HG03280 (cell line): ENCODE measurements at regions not wholly inside any gene's neighbourhood (a gene's known extent, or its start where the extent isn't known, plus 50 kb on each side); places are given as distances from the start of the nearest gene placed in this dataset.
A peak's percentile ranks its signal among the peaks of the same experiment; 100 is the strongest.
"Not testable (repeated sequence)": the region's sequence is repeated elsewhere in the genome, so short reads cannot be mapped to it uniquely, and the experiment has no call there.

Experiments
- ATAC-seq: cut with Tn5 transposase; IDR thresholded peaks from one replicate; pipeline ENCODE4 v1.9.1; 2021; ENCODE audit warnings: mild to moderate bottlenecking, moderate library complexity; ENCODE audit not compliant: unreplicated experiment

DNA sequence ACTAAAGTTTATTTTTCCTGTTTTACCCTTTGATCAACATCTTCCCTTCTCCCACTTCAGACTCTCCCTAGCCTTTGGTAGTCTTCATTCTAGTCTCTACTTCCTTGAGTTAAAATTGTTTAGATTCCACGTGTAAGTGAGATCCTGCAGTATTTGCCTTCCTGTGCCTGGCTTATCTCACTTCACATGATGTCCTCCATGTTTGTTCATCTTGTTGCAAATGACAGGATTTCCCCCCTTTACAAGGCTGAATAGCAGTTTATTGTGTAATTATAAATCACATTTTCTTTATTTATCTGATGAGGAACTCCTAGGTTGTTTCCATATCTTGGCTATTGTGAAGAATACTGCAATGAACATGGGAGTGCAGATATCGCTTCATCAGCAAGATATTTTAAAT, 461.7 kb downstream of the CHSY3 start:
- no peak for ATAC-seq

DNA sequence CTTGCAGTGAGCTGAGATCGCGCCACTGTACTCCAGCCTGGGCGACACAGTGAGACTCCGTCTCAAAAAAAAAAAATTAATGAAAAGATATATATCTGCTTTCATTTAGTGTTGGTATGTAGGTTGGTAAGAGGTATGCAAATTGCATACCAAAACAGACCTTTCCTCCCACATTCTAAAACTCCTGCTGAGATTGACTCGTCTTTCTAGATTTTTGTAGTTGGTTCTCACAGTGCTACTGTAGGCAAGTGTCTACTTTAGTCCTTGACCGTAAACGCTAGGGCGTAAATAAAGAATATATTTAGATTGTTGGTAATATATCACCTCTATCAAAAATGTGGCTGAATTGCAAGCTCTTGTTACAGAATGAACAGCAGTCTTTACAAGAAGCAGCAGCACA, 445.9 kb downstream of the CHSY3 start:
- ATAC-seq = no peak

GRCh38 chr5:130337179-130337888, 433.1 kb downstream of the CHSY3 start:
- no peak for ATAC-seq

- ATAC-seq = no peak
Measured at GRCh38 chr5:130335117-130335516, 430.9 kb downstream of the CHSY3 start.

DNA sequence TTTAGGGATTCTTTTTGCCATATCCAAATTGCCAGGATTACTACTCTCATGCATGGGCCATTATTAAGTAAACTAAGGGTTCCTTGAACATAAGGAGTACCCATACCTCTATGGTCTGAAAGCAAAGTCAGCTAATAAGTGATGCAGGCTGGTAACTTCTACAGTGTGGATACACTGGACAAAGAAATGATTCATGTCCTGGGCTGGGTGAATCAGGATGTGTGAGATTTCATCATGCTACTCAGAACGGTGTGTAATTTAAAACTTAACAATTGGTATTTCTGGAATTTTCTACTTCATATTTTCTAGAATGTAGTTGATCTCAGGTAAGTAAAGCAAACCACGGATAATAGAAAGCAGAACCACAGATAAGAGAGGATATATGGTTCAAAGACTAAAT, 428.8 kb downstream of the CHSY3 start:
- ATAC-seq = no peak

- no peak for ATAC-seq
Measured at GRCh38 chr5:130331332-130331731, 427.1 kb downstream of the CHSY3 start.

- ATAC-seq = peak; percentile 26
Measured at GRCh38 chr5:130324953-130325671, 420.8 kb downstream of the CHSY3 start.

GRCh38 chr5:130323804-130324454, 419.7 kb downstream of the CHSY3 start:
- peak; percentile 100 for ATAC-seq

DNA sequence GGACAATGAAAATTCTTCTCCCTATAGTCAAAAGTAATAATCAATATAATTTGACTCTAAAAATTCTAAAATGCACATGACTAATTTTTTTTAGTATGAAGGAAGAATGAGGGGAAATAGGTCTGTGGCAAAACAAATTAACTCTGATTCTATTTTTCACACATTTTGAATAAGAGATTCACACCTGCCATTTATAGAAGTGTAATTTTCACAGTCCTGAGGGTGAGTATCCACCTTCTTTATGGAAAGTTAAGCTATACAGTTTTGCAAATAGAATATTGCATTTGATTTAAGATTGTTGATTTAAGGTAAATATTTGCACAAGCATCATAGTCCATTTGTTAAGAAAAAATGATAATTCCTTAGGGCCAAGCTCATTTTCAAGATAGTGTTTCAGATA, 417.7 kb downstream of the CHSY3 start:
- no peak for ATAC-seq

DNA sequence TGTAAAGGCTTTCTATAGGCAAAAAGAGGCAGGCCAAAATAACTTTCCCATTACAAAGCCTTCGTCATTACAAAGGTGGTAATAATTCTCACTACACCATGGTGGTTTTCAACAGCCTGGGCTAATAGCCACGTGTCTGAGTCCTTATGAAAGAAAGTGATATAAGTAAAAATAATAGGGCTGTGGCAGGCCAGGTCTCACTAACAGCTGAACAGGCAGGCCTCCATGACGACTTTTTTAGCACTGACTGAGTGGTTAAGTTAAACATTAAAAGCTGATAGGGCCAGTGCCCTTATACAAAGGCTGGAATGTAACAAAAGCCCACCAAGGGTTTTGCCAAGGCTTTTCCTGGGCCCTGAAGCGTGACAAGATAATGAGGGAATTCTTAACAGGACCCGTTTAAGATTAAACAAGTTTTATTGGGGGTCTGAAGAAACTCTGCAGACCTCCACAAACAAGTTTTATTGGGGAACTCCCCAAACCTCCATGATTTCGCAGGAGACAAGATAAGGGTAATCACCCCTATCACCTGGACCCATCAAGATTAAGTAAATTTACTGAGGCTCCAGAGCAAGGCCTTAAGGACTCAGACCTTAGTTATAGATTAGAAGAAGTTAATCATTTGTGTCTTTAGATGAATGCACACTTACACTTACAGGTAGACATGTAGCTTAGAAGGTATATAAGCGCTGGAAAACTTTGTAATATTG, 412.9 kb downstream of the CHSY3 start:
- peak; percentile 59 for ATAC-seq

DNA sequence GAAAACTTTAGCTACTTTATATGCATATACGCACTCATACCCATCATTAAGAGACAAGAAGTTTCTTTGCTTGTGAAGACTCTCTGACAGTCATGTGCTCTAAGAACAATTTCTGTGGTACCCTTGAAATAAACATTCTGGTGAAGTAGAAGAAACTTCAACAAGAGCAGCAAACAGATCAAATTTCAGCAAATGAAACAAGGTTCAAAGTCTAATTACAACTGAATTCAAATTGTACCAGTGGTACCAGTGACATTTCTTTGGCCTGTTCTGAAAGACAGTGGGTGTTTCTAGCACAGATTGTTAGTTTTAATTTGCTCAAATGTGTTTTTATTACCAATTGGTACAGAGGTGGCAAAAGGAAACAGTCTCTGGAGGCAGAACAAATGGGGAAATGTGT, 391.0 kb downstream of the CHSY3 start:
- no peak for ATAC-seq

DNA sequence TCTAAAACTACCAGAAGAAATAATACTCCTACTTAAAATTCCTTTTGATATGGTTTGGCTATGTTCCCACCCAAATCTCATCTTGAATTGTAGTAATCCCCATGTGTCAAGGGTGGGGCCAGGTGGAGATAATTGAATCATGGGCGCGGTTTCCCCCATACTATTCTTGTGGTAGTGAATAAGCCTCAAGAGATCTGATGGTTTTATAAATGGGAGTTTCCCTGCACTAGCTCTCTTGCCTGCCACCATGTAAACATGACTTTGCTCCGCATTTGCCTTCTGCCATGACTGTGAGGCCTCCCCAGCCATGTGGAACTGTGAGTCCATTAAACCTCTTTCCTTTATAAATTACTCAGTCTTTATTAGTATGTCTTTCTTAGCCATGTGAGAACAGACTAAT, 390.5 kb downstream of the CHSY3 start:
- ATAC-seq = not testable (repeated sequence)

GRCh38 chr5:130290219-130290618, 386.0 kb downstream of the CHSY3 start:
- ATAC-seq = no peak

- no peak for ATAC-seq
Measured at GRCh38 chr5:130289132-130290088, 385.1 kb downstream of the CHSY3 start.

GRCh38 chr5:130287438-130287837, 383.2 kb downstream of the CHSY3 start:
- ATAC-seq = peak; percentile 68

DNA sequence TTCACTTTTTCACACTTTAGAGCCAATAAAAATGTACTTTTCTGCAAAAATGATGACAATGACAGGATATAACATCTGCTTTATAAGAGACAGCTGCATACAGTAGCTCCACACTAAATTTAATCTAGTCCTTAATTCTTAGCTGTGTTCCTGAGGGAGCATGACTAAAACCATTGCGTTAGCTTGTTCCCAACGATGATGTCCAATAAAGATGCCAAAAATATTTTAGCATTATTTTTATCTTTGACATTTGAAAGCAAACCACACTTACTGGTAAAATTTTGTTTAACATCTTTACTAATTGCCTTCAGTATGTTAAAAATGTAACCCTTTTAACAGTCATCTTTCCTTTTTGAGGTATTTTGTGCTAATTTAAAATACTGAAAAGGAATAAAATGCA, 382.7 kb downstream of the CHSY3 start:
- no peak for ATAC-seq

DNA sequence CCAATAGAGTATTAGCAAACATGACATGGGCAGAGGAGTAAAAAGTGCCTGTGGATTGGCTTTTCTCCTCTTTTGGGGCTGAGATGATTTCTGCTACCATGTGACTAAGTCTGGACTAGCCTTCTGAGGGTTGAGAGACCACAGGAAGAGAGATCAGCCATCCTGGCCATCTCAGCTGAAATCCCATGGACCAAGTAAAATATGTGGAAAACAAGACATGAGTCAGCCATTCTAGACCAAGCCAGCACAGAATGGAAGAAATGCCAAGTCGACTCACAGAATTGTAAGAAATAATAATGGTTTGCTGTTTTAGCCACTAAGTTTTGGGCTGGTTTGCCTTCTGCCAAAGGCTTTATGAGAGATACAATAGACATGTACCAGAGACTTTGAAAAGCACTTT, 377.8 kb downstream of the CHSY3 start:
- no peak for ATAC-seq

DNA sequence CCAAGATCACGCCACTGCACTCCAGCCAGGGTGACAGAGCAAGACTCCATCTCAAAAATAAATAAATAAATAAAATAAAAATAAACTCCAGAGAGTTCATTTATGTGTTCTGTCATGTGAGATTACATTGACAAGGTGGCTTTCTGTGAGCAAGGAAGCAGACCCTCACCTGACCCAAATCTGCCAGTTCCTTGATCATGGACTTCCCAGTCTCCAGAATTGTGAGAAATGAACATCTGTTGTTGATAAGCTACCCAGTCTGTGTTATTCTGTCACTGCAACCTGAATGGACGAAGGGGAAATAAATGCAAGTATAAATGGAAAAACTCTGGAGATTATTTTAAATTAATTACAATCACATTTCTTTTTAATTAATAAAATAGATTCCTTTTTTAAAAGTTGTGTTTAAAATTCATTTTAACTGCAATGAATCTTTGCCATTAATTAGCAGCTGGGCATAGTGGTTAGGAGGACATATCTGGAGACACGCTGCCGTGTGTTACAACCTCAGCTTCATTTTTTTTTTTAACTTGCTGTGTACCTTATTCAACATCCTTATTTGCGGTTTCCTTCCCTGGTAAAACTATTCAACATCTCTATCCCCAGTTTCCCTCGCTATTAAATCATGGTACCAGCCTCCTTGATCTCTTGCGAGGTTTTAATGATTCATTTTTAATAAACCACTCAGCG, 376.4 kb downstream of the CHSY3 start:
- ATAC-seq = no peak

DNA sequence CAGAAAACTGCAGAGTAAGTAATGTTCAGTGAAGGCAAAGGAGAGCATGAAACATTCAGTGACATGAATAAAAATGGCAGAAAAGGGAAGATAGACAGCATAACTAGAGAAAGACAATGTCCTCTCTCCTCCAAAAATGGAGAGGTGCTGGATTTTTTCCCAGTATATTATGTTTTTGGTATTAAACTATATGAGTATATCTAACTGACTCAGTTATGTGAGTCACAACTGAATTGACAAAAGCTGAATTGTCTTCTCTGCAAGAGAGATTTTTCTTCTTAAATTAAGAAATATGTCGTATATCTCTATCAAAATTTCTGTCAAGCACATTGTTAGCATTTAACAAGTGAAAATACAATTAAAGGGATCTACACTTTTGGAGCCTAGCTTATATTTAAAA, 375.1 kb downstream of the CHSY3 start:
- ATAC-seq = no peak

DNA sequence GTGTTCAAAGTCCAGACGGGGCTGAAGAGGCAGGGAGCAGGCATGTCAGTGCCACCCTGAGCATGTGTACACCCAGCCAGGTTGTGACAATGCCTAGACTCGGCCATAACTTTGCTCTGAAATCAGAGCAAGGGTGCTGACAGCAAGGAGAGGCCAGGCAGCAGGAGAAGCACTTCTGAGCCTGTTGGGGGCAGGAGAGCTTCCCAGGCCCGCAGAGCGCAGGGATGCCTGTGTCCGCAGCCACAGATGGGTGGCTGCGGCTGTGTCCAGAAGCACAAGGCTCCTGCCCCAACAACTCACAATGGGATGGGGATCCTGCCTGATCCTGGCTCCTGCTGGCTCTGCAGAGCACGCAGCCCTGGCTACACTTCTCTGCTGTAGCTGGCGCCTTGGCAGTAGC, 373.9 kb downstream of the CHSY3 start:
- no peak for ATAC-seq
